ENCODE measurements at regions not wholly inside any gene's neighbourhood (a gene's known extent, or its start where the extent isn't known, plus 50 kb on each side); places are given as distances from the start of the nearest gene placed in this dataset.

GRCh38 chr5:104400941-104401340 is 838.4 kb upstream of the NUDT12 start:
- 81 to 86% (median 83%) methylated on average over 3 of the region's 3 CpGs for WGBS, 5 donors
- no peak for TF ChIP-seq POLR2A (IDR thresholded peaks at IDR 0.05)
- TF ChIP-seq EP300 (IDR thresholded peaks at IDR 0.05), result no peak
- no peak for TF ChIP-seq POLR2AphosphoS5 (IDR thresholded peaks at IDR 0.05)
- TF ChIP-seq, protein P1, sequence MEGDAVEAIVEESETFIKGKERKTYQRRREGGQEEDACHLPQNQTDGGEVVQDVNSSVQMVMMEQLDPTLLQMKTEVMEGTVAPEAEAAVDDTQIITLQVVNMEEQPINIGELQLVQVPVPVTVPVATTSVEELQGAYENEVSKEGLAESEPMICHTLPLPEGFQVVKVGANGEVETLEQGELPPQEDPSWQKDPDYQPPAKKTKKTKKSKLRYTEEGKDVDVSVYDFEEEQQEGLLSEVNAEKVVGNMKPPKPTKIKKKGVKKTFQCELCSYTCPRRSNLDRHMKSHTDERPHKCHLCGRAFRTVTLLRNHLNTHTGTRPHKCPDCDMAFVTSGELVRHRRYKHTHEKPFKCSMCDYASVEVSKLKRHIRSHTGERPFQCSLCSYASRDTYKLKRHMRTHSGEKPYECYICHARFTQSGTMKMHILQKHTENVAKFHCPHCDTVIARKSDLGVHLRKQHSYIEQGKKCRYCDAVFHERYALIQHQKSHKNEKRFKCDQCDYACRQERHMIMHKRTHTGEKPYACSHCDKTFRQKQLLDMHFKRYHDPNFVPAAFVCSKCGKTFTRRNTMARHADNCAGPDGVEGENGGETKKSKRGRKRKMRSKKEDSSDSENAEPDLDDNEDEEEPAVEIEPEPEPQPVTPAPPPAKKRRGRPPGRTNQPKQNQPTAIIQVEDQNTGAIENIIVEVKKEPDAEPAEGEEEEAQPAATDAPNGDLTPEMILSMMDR (IDR thresholded peaks at IDR 0.05), result no peak
- Histone ChIP-seq H3K27ac (no peak overlapping the region), H3K4me3 (no peak overlapping the region), H3K36me3 (no peaks in the 10 kb centered on the region), H3K4me1 (no peaks in the 10 kb centered on the region), H3K9me3 (peaks cover 0 to 34% (median 5%) of the 10 kb centered on the region in 4 donors), H3K27me3 (no peaks in the 10 kb centered on the region)
- no peak for DNase-seq
- intact Hi-C loops (cut with DNase I; ENCODE audit: low total_unique reads), result no loop called here

DNA sequence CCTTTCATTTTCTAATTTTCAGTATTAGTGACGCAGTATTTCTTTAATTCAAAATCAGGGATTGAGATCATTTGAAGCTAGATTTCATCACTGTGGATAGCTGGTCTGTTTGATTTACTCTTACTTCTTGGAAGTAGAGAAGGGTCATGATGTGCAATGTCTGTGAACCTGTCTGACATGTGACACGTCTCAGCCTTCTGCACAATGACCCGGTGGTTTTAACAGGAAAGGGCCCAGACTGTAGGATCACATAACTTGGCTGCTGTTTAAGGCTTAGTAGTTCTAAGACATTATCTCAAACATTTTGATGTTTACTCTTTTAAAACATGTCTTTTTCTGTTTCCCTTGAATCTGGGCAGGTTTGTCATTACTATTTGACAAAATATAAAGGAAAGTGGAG is 823.3 kb upstream of the NUDT12 start:
- Histone ChIP-seq H3K9me3 (peaks cover 0 to 4% (median 0%) of the 10 kb centered on the region in 4 donors), H3K4me1 (no peaks in the 10 kb centered on the region), H3K27me3 (no peaks in the 10 kb centered on the region), H3K27ac (no peak overlapping the region), H3K4me3 (no peak overlapping the region), H3K36me3 (no peaks in the 10 kb centered on the region)
- 56 to 65% (median 64%) methylated on average over 3 of the region's 3 CpGs for WGBS, 5 donors
- TF ChIP-seq, protein P1 (IDR thresholded peaks at IDR 0.05), result no peak
- TF ChIP-seq EP300 (IDR thresholded peaks at IDR 0.05) (no peak), POLR2A (IDR thresholded peaks at IDR 0.05) (no peak), POLR2AphosphoS5 (IDR thresholded peaks at IDR 0.05) (no peak)
- intact Hi-C loops (cut with DNase I; ENCODE audit: low total_unique reads), result no loop called here
- DNase-seq, result no peak

- H3K27ac ChIP-seq, result no peak overlapping the region
- TF ChIP-seq POLR2AphosphoS5 (IDR thresholded peaks at IDR 0.05), result no peak
- TF ChIP-seq POLR2A (IDR thresholded peaks at IDR 0.05), result no peak
- TF ChIP-seq, protein P1 (IDR thresholded peaks at IDR 0.05), result no peak
- no peak for TF ChIP-seq EP300 (IDR thresholded peaks at IDR 0.05)
- 10 to 37% (median 28%) methylated on average over 1 of the region's 1 CpG for WGBS, 5 donors
- intact Hi-C loops (cut with DNase I; ENCODE audit: low total_unique reads), result no loop called here
- no peaks in the 10 kb centered on the region for H3K27me3 ChIP-seq
- H3K4me1 ChIP-seq, result no peaks in the 10 kb centered on the region
- no peak for DNase-seq
- no peaks in the 10 kb centered on the region for H3K36me3 ChIP-seq
- H3K4me3 ChIP-seq, result no peak overlapping the region
- H3K9me3 ChIP-seq, result no peaks in the 10 kb centered on the region
These were observed 812.8 kb upstream of the NUDT12 start for GRCh38 chr5:104375345-104375744.

DNA sequence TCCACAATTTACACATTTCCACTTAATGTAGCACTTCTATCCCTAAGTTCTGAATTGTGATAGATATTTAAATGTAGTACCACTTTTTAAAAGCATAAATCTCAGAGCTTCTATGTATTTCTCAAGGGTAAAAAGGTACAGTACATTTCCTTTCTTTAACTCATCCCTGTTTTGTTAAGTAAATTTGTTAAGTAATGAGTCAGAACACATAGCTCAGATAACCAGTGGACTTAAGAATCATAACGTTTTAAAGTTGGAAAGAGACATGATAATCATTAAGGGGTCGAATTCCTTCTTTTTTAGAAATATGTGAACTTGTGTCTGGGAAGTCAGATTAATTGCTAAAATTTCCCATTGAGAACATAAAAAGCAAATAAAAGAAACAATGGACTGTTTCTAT is 810.2 kb upstream of the NUDT12 start:
- H3K4me1 ChIP-seq, result no peaks in the 10 kb centered on the region

GRCh38 chr5:104372376-104372775 is 809.8 kb upstream of the NUDT12 start:
- H3K4me3 ChIP-seq, result no peak overlapping the region
- intact Hi-C loops (cut with DNase I; ENCODE audit: low total_unique reads), result no loop called here
- H3K9me3 ChIP-seq, result no peaks in the 10 kb centered on the region
- 74 to 80% (median 78%) methylated on average over 10 of the region's 10 CpGs for WGBS, 5 donors
- TF ChIP-seq, protein P1 (IDR thresholded peaks at IDR 0.05), result no peak
- no peak for TF ChIP-seq POLR2A (IDR thresholded peaks at IDR 0.05)
- no peak for TF ChIP-seq EP300 (IDR thresholded peaks at IDR 0.05)
- no peak for TF ChIP-seq POLR2AphosphoS5 (IDR thresholded peaks at IDR 0.05)
- H3K4me1 ChIP-seq, result no peaks in the 10 kb centered on the region
- DNase-seq, result no peak
- no peaks in the 10 kb centered on the region for H3K36me3 ChIP-seq
- no peaks in the 10 kb centered on the region for H3K27me3 ChIP-seq
- H3K27ac ChIP-seq, result no peak overlapping the region

More for the DNA sequence above, 810.2 kb upstream of the NUDT12 start:
- Histone ChIP-seq H3K27ac (no peak overlapping the region), H3K36me3 (no peaks in the 10 kb centered on the region), H3K4me3 (no peak overlapping the region), H3K27me3 (no peaks in the 10 kb centered on the region), H3K9me3 (no peaks in the 10 kb centered on the region)
- 34 to 41% (median 37%) methylated on average over 2 of the region's 2 CpGs for WGBS, 5 donors
- TF ChIP-seq EP300 (IDR thresholded peaks at IDR 0.05), result no peak
- intact Hi-C loops (cut with DNase I; ENCODE audit: low total_unique reads), result no loop called here
- DNase-seq, result no peak

Data from stomach (tissue), 8 donors.